ENCODE measurements at regions not wholly inside any gene's neighbourhood (a gene's known extent, or its start where the extent isn't known, plus 50 kb on each side); places are given as distances from the start of the nearest gene placed in this dataset.

DNA sequence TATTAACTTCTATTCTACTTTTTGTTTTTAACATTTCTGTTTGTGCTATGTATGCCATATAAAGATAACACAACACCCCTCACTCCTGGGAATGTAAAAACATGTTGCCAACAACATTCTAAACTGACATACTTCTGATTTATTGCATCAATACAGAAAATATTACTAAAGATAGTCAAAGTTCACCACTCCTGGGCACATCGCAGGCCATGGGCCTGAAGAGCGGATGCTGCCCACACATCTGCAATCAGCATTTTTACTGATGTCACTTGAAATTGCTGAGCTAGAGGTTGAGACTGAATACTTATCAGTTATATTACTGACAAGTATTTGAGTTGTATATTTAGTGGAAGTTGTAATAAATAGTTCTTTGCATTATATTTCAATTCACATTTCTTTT lies 711.9 kb upstream of the EPHA7 start:
- H3K36me3 ChIP-seq, result no peaks in the 10 kb centered on the region
- in situ Hi-C loops (cut with MboI; ENCODE audit: low sequenced_read_pairs in 4 of 4) (no loop called here), intact Hi-C loops (cut with DNase I; ENCODE audit: low total_unique reads) (no loop called here)
- TF ChIP-seq CTCF (IDR thresholded peaks at IDR 0.05 in 4 of 5, conservative IDR thresholded peaks at IDR 0.05 in 1 of 5), result no peak
- no peak for TF ChIP-seq POLR2A (IDR thresholded peaks at IDR 0.05)
- H3K9me3 ChIP-seq, result no peaks in the 10 kb centered on the region
- no peaks in the 10 kb centered on the region for H3K27me3 ChIP-seq
- no peaks in the 10 kb centered on the region for H3K4me1 ChIP-seq
- ATAC-seq (no peak), DNase-seq (no peak)
- no peak overlapping the region for H3K27ac ChIP-seq
- H3K4me3 ChIP-seq, result no peak overlapping the region

- Histone ChIP-seq H3K4me3 (no peak overlapping the region), H3K36me3 (no peaks in the 10 kb centered on the region), H3K27ac (no peak overlapping the region), H3K9me3 (no peaks in the 10 kb centered on the region), H3K4me1 (no peaks in the 10 kb centered on the region), H3K27me3 (no peaks in the 10 kb centered on the region)
- ATAC-seq (no peak), DNase-seq (no peak)
- intact Hi-C loops (cut with DNase I; ENCODE audit: low total_unique reads) (no loop called here), in situ Hi-C loops (cut with MboI; ENCODE audit: low sequenced_read_pairs in 4 of 4) (no loop called here)
- TF ChIP-seq POLR2A (IDR thresholded peaks at IDR 0.05) (no peak), CTCF (IDR thresholded peaks at IDR 0.05 in 4 of 5, conservative IDR thresholded peaks at IDR 0.05 in 1 of 5) (no peak)
Measured at GRCh38 chr6:94130478-94130877, 711.1 kb upstream of the EPHA7 start.

DNA sequence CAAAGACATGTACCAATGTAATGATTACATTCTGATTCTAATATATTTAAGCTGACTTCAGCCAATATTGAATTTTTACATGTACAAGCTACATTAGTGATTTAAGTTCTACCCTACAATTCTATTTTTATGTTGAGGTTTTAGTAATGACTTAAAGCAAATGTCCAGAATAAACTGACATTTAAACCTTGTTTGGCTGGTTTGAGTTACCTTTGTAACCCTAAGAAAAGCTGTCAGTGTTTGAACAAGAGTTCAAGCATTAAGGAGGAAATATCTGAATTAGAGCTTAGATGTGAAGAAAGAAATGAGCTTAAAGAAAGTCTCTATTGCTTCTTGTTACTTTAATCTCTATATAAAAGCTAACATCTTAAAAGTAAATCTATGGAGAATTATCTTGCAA lies 710.6 kb upstream of the EPHA7 start:
- Histone ChIP-seq H3K27ac (no peak overlapping the region), H3K27me3 (no peaks in the 10 kb centered on the region), H3K36me3 (no peaks in the 10 kb centered on the region), H3K4me1 (no peaks in the 10 kb centered on the region), H3K4me3 (no peak overlapping the region), H3K9me3 (no peaks in the 10 kb centered on the region)
- DNase-seq (no peak), ATAC-seq (no peak)
- TF ChIP-seq POLR2A (IDR thresholded peaks at IDR 0.05) (no peak), CTCF (IDR thresholded peaks at IDR 0.05 in 4 of 5, conservative IDR thresholded peaks at IDR 0.05 in 1 of 5) (no peak)
- intact Hi-C loops (cut with DNase I; ENCODE audit: low total_unique reads) (no loop called here), in situ Hi-C loops (cut with MboI; ENCODE audit: low sequenced_read_pairs in 4 of 4) (no loop called here)

- in situ Hi-C loops (cut with MboI; ENCODE audit: low sequenced_read_pairs in 4 of 4), result no loop called here
- H3K4me3 ChIP-seq, result no peak overlapping the region
- intact Hi-C loops (cut with DNase I; ENCODE audit: low total_unique reads), result no loop called here
- H3K36me3 ChIP-seq, result no peaks in the 10 kb centered on the region
- H3K27me3 ChIP-seq, result no peaks in the 10 kb centered on the region
- ATAC-seq, result no peak
- no peak overlapping the region for H3K27ac ChIP-seq
- TF ChIP-seq POLR2A (IDR thresholded peaks at IDR 0.05) (no peak), CTCF (IDR thresholded peaks at IDR 0.05 in 4 of 5, conservative IDR thresholded peaks at IDR 0.05 in 1 of 5) (no peak)
- H3K4me1 ChIP-seq, result no peaks in the 10 kb centered on the region
- DNase-seq, result no peak
- H3K9me3 ChIP-seq, result no peaks in the 10 kb centered on the region
Measured at GRCh38 chr6:94127716-94128115, 708.4 kb upstream of the EPHA7 start.

GRCh38 chr6:94124333-94124732 lies 705.0 kb upstream of the EPHA7 start:
- DNase-seq (no peak), ATAC-seq (no peak)
- intact Hi-C loops (cut with DNase I; ENCODE audit: low total_unique reads) (no loop called here), in situ Hi-C loops (cut with MboI; ENCODE audit: low sequenced_read_pairs in 4 of 4) (no loop called here)
- no peak for TF ChIP-seq CTCF (IDR thresholded peaks at IDR 0.05 in 4 of 5, conservative IDR thresholded peaks at IDR 0.05 in 1 of 5)
- no peak for TF ChIP-seq POLR2A (IDR thresholded peaks at IDR 0.05)
- Histone ChIP-seq H3K36me3 (no peaks in the 10 kb centered on the region), H3K4me1 (no peaks in the 10 kb centered on the region), H3K27ac (no peak overlapping the region), H3K9me3 (no peaks in the 10 kb centered on the region), H3K4me3 (no peak overlapping the region), H3K27me3 (no peaks in the 10 kb centered on the region)

All from gastrocnemius medialis (tissue), 4 donors.